ENCODE measurements at regions not wholly inside any gene's neighbourhood (a gene's known extent, or its start where the extent isn't known, plus 50 kb on each side); places are given as distances from the start of the nearest gene placed in this dataset.

DNA sequence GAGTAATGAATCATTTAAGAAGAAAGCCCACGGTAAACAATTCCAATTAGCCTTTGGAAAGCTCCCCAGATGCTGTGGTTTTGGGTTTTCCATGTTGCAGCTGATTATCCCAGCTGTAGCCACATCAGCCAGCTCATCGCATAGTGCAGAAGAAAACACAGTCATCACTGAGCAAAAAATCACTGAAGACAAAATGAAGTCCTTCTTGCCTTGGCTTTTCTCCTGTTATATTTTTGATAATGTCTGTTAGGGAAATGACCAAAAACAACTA is 193.0 kb upstream of the C1QTNF7 start:
- TF ChIP-seq, protein P1, sequence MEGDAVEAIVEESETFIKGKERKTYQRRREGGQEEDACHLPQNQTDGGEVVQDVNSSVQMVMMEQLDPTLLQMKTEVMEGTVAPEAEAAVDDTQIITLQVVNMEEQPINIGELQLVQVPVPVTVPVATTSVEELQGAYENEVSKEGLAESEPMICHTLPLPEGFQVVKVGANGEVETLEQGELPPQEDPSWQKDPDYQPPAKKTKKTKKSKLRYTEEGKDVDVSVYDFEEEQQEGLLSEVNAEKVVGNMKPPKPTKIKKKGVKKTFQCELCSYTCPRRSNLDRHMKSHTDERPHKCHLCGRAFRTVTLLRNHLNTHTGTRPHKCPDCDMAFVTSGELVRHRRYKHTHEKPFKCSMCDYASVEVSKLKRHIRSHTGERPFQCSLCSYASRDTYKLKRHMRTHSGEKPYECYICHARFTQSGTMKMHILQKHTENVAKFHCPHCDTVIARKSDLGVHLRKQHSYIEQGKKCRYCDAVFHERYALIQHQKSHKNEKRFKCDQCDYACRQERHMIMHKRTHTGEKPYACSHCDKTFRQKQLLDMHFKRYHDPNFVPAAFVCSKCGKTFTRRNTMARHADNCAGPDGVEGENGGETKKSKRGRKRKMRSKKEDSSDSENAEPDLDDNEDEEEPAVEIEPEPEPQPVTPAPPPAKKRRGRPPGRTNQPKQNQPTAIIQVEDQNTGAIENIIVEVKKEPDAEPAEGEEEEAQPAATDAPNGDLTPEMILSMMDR (IDR thresholded peaks at IDR 0.05; ENCODE audit: borderline replicate concordance), result no peak
- H3K27me3 ChIP-seq (ENCODE audit: low read depth), result no peaks in the 10 kb centered on the region
- no peaks in the 10 kb centered on the region for H3K36me3 ChIP-seq
- intact Hi-C loops (cut with micrococcal nuclease), result loop anchor here (5.0 kb wide), 1 partner anchor 223 kb away; no protein-coding TSS in a partner anchor
- H3K4me1 ChIP-seq, result peaks cover 41% of the 10 kb centered on the region
- no peaks in the 10 kb centered on the region for H3K9me3 ChIP-seq (replicated peaks)
- H3K27ac ChIP-seq (replicated peaks), result peak overlapping the region; percentile 61
- H3K4me3 ChIP-seq, result no peak overlapping the region
- DNase-seq, result no peak

DNA sequence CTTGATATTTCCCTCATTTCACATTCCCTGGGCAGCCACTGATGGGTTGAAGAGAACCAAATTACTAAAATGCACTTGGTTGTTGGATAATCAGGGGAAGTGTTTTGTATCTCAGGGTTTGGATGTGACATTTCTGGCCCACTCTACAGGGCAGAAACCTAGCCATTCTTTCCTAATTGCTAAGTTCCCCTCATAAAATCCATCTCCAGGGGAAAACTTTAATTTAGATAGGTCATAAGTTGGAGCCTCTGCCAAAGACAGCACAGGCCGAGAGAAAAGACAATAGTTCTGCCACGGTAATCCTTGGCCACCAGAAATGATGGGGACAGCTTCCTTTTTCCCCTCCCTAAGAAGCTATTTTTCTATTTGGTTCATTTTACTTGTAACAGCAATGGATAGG is 192.7 kb upstream of the C1QTNF7 start:
- Histone ChIP-seq H3K4me1 (peaks cover 41% of the 10 kb centered on the region), H3K9me3 (replicated peaks) (no peaks in the 10 kb centered on the region), H3K4me3 (no peak overlapping the region), H3K36me3 (no peaks in the 10 kb centered on the region), H3K27me3 (ENCODE audit: low read depth) (no peaks in the 10 kb centered on the region), H3K27ac (replicated peaks) (peak overlapping the region; percentile 61)
- intact Hi-C loops (cut with micrococcal nuclease), result loop anchor here (5.0 kb wide), 1 partner anchor 222 kb away; no protein-coding TSS in a partner anchor
- DNase-seq, result no peak
- TF ChIP-seq, protein P1 (IDR thresholded peaks at IDR 0.05; ENCODE audit: borderline replicate concordance), result no peak

DNA sequence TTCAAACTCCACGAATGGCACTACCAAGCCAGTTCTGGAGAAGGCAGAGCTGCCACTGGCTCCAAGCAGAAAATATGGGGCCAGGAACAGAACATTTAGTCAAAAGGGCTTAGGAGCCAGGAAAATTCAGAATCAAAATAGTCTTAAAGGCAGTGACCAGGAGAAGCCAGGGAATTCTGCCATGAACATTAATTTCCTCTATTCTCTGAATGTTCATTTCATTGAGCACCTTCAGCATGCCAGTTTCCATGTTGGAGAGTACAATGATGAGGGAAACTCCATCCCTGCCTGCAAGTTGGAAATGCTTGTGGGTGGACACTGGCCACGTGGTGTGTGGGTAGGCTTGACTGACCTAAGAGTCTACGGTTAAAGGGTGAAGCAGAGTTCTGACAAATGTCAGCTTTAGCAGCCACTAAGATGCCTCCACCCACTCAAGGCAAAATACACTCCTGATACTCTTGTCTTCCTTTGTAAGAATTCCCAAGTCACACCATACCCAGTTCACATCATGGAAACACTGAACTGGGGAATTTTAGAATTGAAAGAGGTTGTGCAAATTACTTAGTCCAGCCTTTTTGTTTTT is 190.1 kb upstream of the C1QTNF7 start:
- no peak for DNase-seq
- H3K4me1 ChIP-seq, result peaks cover 30% of the 10 kb centered on the region
- intact Hi-C loops (cut with micrococcal nuclease), result loop anchor here (5.0 kb wide), 1 partner anchor 220 kb away; no protein-coding TSS in a partner anchor
- no peak overlapping the region for H3K4me3 ChIP-seq
- H3K27me3 ChIP-seq (ENCODE audit: low read depth), result no peaks in the 10 kb centered on the region
- H3K9me3 ChIP-seq (replicated peaks), result no peaks in the 10 kb centered on the region
- H3K27ac ChIP-seq (replicated peaks), result no peak overlapping the region
- no peaks in the 10 kb centered on the region for H3K36me3 ChIP-seq
- TF ChIP-seq, protein P1 (IDR thresholded peaks at IDR 0.05; ENCODE audit: borderline replicate concordance), result no peak

DNA sequence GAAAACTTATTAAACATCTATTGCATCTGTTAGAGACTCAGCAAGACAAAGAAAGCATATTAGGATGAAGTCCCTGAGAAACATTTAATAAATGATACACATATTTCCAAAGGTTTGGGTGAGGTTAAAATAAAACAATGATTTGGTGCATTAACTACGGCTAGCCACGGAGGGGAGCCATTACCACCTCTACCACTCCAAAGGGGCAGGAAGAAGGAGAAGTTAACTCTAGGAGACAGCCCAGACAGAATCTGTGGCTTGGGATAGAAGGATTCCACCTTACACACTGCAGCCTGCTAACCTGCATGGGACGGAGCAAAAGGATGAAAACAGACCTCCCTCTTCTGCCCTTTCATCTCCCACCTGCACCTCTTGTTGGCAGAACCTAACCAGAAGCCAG is 189.1 kb upstream of the C1QTNF7 start:
- no peaks in the 10 kb centered on the region for H3K27me3 ChIP-seq (ENCODE audit: low read depth)
- no peaks in the 10 kb centered on the region for H3K9me3 ChIP-seq (replicated peaks)
- H3K36me3 ChIP-seq, result no peaks in the 10 kb centered on the region
- peak overlapping the region; percentile 37 for H3K27ac ChIP-seq (replicated peaks)
- TF ChIP-seq, protein P1 (IDR thresholded peaks at IDR 0.05; ENCODE audit: borderline replicate concordance), result peak; percentile 66
- peaks cover 20% of the 10 kb centered on the region for H3K4me1 ChIP-seq
- H3K4me3 ChIP-seq, result no peak overlapping the region
- no peak for DNase-seq
- intact Hi-C loops (cut with micrococcal nuclease), result loop anchor here (5.0 kb wide), 1 partner anchor 219 kb away; no protein-coding TSS in a partner anchor

DNA sequence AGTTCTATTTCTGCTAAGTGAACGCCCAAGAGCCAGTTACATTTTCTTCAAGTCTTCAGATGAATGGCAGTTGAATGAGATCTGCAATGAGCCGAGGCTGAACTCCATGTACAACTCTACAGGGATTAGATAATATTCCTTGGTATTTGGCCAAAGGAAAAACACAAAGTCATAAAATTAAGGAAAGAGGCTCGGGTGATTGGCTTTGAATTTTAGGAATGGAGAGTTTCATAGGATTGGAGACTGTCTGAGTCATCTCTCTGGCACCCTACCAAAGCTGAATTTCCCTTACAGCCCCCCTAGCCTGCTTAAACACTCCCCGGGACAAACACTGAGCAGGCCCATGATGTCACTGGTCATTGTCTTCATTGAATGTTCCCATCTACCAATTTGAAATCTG is 188.0 kb upstream of the C1QTNF7 start:
- TF ChIP-seq, protein P1 (IDR thresholded peaks at IDR 0.05; ENCODE audit: borderline replicate concordance), result no peak
- intact Hi-C loops (cut with micrococcal nuclease), result loop anchor here (5.0 kb wide), 1 partner anchor 217 kb away; no protein-coding TSS in a partner anchor
- peak overlapping the region; percentile 37 for H3K27ac ChIP-seq (replicated peaks)
- H3K36me3 ChIP-seq, result no peaks in the 10 kb centered on the region
- H3K27me3 ChIP-seq (ENCODE audit: low read depth), result no peaks in the 10 kb centered on the region
- H3K9me3 ChIP-seq (replicated peaks), result no peaks in the 10 kb centered on the region
- peaks cover 14% of the 10 kb centered on the region for H3K4me1 ChIP-seq
- DNase-seq, result no peak
- H3K4me3 ChIP-seq, result no peak overlapping the region

All from left ventricle myocardium inferior (tissue), 1 donor.